Bone marrow (tissue), 2 donors: ENCODE measurements at regions not wholly inside any gene's neighbourhood (a gene's known extent, or its start where the extent isn't known, plus 50 kb on each side); places are given as distances from the start of the nearest gene placed in this dataset.

Experiments used
- DNase-seq, 2 donors: peaks; one replicate each; lab custom pipeline; 2025; lab: John Stamatoyannopoulos, UW

DNA sequence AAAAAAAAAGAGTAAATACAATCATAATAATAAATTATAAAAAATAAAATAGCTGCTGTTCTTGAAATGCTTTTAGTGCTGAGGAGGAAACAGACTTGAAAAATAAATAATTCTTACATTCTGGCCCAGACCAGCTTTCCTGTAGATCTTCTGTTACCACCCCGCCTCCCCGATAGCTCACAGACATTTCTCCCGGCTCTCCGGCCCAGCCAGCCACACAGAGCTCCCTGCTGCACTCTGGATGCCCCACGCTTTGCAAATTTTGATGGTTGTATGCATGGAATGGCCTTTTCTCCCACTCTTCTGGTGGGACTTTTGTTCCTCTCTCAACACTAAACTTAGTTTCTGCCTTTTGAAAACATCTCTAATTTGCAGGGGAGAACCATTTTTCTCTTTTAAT is 249.3 kb downstream of the ATP23 start:
- no peak for DNase-seq

DNA sequence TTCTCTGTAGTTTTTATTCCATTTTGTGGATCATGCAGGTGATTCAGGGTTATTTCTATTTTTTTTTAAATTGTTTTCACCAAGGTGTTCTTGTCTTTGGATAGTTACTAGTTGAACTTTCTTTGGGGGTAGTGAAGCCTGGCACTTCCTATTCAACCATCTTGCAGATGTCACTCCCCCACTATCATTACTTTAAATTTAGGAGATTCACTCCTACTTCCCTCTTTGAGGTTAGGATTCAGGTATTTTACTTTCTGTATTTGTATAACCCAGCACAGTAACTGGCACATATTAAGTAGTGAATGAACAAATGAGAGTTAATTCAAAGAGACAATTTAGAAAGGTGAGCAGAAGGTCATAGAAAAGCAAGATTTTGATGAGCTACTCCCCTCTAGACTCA is 255.6 kb downstream of the ATP23 start:
- DNase-seq: no peak

DNA sequence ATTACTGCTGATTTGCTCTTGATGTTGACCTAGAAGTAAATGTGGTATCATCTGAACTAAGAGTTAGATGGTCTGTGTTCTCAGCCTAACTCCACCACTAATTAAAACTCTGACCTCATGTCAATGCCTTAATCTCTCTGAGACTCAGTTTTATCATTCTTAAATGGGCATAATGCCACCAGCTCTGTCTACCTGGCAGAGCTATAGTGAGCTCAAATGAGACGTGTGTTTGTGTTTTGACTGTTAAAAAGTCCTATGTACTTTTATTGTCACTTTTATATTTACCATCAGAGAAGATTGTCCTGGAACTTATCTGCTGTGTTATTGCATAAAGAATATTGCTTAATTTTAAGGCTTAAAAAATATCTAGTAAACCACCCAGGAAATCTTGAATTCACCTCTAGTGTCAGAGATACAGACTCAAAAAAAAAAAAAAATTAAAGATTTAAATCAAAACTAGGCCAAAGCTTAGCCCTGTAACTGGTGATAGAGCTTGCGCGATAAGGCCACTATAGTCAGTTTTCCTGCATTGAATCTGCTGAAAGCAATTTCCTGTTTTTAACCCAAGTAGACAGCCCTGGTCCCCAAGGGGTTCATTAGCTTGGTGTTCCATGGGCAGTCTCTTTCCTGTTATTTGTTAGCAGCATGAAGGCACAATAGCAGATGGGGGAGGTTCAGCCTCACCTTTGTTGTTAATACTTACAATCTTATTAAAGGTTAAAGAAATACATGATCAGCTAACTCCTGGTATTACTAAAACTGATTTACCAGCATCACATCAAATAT is 261.8 kb downstream of the ATP23 start:
- no peak for DNase-seq

DNA sequence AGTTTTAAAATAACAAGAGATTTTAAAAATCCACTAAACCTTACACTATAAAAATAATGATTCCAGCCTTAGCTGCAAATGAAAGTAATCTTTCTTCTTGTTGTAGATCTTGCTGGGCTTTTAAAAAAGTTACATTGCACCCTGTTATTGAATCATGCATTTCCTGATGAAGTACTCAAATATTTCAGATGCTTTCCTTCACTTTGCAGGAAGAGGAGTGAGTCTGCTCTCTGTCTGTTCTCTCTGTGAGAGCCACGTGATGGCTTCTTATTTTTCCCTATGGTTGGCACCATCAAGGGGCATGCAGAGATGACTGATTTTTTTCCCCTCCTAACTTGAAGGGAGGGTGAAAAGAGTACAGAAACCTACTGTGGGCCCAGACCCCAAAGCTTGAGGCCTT is 262.7 kb downstream of the ATP23 start:
- DNase-seq: no peak

DNA sequence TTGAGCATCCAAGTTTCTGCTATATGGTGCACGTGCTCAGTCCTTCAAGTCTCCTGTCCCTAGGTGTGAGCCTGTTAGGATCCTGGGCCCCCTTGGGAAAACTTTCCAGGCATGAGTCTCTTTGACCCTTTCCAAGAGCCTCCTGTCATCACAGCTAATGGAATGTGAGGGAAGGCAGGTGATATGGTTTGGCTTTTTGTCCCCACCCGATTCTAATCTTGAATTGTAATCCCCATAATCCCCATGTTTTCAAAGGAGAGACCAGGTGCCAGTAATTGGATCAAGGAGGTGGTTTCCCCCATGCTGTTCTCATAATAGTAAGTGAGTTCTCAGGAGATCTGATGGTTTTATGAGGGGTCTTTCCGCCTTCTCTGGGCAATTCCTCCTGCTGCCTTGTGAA is 265.5 kb downstream of the ATP23 start:
- DNase-seq: no peak

DNA sequence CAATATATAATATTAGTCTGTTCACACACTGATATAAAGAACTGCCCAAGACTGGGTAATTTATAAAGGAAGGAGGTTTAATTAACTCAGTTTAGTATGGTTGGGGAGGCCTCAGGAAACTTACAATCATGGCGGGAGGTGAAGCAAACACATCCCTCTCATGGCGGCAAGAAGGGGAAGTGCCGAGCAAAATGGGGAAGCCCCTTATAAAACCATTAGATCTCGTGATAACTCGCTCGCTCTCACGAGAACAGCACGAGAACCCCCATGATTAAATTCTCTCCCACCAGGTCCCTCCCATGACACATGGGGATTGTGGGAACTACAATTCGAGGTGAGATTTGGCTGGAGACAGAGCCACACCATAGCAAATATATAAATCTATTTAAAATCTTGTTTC is 269.8 kb downstream of the ATP23 start:
- no peak for DNase-seq

DNA sequence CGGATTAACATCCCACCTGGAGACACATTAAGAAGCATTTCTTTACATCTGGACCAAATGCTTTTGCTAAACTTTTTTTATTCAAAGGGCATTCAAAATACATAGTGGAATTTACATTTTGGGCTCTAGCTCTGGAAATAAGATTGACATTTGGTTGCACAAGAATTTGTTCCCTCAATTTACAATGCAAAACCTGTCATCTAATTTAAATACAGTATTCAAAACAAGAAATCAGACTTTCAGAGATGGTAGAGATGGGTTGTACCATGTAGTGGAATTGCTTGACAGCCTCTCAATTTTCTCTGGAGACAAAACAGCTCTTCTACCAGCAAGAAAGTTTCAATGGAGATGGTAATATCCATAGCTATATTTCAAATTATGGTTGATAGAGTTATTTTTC is 275.8 kb downstream of the ATP23 start:
- no peak for DNase-seq

DNA sequence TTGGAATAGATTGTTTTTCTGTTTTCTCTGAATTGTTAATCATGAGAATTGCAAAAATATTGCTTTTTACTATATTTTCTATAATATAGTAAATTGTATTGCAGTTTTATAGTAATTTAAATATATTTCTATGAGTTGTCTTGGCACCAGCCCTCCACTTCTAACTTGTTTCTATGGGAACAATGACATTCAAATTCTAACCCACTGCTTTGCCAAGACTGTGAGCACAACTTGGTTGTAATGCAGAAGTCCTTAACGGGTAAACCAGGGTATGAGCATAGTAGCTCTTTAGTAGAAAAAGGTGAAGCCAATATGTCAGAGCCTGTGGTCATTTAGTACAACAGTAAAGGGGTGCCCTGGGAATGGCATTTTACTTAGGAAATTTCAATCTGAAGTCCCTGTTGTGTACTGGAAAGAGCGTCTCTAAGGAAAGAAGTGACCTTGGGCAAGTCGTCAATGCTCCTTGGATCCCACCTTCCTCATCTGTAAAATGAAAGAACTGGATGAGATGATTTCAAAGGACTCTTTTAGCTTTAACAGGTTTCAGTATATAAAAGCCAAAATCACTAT is 283.3 kb downstream of the ATP23 start:
- no peak for DNase-seq

DNA sequence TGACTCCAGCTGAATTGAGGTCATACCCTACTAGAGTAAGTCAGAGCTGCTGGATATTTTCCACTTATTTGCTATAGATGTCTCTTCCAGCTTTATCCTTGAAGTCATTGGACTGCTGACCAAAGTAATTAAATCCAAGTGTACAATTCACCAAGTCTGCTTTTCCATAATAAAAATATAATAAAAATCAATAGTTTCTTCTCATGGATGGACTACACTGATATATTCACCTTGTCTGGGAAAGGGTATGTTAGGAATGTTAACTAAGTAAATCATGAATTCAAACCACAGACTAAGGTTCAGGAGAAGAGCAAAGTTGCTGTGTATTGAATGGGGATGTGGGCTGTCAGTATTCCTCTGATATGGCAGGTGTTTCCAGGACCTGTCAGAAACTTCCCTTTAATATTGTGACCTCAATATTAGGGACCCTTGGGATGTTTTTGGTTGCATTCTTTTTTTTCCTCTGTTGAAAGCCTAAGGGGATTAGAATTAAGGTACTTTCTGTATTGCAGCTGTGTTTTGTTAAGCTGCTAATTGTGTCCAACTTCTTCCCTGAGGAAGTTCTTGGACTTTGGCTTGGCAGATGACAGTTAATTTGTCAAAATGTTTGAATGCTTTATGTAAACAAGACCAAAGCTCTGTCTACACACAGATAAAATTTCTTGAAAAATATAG is 284.0 kb downstream of the ATP23 start:
- DNase-seq: no peak

DNA sequence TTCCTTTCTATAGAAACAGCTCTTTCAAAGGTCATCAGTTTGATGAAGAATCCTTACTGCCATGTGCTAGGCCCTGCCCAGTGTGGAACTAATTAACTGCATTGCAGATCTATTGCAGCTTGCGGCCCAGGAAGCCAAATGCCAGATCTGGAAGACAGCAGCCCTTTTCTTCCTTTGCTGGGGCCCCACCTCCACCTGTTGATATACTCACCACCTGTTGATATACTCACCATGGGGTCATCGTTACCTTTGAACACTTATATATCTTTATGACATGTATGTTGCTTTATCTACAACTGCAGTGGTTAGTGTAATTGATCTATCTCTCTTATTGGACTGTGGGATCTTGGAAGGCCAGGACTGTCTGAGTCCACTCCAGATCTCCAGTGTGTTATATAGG is 292.5 kb downstream of the ATP23 start:
- DNase-seq: no peak

DNA sequence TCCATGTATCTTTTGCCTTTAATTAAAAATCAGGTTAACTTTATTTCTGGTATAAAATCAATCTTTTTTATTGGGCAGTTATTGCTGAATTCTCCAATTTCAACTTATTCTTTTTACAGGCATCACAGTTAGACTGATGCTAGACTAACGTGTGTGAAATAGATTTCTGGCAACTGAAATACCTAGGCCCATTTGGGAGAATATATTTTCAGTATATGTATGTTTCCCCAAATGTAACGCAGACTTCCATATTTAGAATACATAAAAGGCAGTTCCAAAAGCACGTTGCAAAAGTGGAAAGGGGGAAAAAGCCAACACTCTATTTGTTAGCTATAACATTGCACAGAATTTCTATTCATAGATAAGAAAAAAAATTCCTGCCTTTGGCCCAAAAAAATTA is 297.0 kb downstream of the ATP23 start:
- DNase-seq: no peak

DNA sequence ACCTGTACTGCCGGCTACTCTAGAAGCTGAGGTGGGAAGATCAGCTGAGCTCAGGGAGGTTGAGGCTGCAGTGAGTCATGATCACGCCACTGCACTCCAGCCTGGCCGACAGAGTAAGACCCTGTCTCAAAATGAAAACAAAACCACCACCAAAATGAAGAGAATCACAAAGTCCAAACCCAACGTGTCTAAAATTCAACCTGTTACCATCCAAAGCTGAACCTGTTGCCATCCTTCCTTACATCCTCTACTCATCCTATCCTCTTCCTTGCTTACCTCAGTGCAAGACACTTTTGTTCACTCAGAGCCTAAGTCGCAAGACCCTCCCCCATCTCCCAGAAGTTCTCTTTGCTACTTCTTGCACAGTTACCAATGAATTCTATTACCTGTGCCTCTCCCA is 299.7 kb downstream of the ATP23 start:
- no peak for DNase-seq

DNA sequence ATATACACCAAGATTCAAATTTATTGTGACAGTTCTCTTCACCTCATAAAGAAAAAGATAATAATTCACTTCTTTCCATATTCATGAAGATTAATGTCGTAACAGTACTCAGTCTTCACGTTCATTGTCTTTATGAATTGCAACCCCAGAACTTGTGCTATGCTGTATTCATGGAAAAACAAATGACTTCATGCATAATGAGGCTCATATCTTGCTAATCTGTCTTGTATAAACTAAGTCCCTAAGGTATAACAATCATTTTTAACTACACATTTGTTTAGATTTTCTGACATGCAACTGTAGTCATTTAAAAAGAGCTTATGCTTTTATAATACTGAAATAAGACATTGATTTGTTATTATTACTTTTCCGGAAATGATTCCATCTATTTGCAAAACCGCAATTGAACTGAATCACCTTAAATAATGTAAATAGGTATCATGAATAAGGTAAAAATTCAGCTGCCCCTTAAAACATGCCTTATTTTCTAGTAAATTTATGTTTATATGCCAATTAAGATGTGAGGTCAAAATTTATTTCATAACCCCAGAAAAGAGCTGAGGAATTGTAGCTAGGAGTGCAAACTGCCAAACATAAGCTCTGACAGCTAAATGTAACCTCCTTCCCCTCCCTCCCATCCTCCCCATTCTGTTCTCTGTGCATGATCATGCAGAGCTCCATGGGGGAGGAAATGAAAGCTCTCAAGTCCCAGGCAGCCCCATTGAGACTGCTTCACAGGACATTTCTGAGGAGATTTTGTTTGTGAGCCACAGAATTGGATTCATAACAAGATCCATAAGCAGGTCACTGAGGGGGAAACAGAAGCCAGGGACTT is 301.6 kb downstream of the ATP23 start:
- DNase-seq: no peak

DNA sequence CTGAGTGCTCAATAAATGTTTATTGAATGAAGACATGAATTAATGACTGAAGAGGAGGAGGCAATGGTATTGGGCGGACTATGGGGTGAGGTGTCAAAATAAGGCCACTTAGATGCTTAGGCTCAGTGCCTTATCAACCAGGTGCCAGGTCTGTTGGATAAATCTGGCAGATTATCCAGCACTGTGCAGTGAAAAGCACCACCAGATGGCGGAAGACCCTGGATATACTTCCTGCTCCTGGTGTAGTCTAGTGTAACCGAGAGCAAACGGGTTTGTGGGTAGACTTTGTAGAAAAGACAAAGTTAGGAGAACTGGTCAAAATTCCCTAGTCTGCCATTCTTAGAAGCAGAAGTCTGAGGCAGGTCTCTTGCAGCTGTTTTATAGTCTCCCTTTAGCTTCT is 306.3 kb downstream of the ATP23 start:
- DNase-seq: no peak

DNA sequence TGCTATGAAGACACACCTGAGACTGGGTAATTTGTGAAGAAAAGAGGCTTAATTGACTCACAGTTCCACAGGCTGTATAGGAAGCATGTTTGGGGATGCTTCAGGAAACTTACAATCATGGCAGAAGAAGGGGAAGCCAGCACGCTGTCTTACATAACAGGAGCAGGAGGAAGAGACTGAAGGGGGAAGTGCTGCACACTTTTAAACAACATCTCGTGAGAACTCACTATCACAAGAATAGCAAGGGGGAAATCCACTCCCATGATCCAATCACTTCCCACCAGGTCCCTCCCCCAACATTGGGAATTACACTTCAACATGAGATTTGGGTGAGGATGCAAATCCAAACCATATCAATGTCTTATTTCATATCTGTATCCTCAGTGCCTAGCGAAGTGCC is 307.2 kb downstream of the ATP23 start:
- no peak for DNase-seq

DNA sequence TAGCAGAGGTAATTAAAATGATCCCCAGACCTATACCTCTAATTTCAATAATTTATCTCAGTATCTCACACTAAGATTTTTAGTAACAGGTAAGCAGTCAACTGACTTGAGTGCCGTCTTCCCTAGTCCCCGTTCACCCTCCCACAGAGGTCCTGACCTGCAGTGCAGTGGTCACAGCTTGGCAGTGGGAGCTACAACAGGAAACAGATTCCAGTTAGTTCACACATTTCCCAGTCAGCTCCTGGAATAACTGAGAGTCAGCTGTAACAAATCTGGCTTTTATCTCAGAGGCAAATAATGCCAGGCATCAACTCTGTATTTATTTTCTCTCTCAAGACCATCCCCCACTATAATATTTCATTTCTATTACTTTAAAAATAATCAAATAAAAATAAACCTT is 308.2 kb downstream of the ATP23 start:
- DNase-seq: no peak

DNA sequence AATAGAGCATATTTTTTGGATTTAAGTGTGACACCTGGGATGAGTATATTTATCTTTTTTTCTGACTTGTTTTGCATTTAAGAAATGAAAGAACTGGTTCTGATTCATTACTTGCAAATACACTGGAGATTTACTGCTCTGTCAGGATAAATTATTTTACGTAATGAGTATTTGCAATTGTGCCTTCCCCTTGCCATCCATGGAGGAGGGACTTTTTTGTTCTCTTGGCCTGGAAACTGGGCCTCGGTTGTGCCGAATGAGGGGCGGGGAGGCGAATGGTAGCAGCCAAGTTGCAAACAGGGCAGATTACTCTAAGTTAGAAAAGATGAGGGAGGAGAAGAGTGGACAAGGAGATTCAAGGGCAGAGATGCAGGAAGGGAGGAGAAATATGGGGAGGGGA is 308.7 kb downstream of the ATP23 start:
- DNase-seq: no peak

DNA sequence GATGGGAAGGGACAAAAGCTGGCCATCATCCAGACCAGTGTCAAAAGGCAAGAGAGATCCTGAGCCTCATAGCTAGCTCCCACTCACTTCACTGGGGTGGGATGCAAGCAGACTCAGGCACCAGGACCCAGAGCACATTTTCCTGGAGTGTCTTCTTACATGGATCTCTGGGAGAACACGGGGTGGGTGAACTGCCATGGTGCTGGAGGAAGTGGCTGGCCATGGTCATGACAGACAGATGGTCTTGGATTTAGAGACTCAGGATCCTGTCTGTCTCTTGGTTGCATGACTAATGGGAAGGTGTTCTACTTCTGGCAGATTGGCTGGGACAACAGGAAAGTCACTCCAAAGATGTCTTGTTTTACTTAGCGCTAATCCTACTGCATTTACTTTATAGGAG is 311.5 kb downstream of the ATP23 start:
- DNase-seq: no peak

DNA sequence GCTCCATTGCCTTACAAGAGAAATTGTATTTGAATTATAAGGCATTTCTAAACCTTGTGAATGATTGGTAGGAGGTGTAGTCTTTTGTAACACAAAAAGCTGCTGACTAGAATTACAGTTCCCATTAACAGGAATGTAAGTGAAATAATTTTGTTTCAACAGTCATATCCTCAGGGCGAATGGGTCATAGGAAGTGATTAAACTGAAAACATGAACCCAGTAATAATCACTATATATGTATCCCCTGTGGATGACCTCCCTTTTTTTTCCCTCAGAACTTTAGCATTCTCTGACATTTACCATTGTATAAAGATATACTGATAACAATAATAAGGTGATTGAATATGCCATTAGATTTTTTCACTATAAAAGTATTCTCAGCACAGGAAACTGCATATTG is 312.3 kb downstream of the ATP23 start:
- no peak for DNase-seq

DNA sequence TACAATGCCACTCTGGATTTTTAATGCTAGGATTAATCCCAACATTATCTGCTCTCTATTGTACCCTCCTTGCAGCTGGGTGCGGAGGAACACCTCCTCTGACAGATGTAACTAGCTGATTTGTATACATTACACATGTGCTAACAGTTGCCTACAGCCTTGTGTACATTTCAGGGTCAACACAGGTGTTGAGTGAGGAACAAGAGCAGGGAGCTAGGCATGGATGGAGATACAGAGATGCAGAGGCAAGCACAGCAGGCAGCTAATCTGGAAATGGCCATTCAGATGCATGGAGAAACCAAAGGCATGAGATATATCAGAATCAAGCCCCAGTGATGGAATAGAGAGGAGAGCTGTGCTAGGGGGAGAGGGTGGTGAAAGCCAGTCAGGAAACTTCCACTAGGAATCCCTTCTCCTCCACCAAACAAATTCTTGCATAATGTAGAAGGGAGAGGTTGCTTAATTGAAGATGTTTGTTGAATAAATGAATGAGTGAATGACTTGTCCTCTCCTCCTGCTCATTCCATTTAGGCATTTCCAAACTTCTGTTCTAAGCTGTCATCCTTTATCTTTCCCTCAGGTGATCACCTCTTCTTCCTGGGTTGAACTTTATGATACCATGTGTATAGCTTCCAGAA is 313.2 kb downstream of the ATP23 start:
- DNase-seq: no peak

DNA sequence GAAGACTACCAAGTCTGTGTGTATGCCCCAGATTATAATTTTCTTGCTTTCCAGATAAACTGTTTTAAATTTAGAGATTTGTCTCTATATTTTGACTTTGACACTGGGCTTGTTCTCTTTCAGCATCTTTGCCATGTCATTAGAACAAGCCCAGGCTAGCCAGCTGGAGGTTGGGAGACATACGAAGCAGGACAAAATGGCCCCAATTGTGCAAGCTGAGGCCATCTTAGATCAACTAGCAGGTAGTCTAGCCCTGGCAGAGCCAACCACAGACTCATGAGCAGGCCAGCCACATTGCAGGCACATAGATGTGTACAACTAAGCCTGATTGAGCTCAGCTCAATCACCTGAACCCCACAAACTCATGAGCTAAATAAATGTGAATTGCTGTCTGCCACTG is 321.4 kb downstream of the ATP23 start:
- DNase-seq: no peak

DNA sequence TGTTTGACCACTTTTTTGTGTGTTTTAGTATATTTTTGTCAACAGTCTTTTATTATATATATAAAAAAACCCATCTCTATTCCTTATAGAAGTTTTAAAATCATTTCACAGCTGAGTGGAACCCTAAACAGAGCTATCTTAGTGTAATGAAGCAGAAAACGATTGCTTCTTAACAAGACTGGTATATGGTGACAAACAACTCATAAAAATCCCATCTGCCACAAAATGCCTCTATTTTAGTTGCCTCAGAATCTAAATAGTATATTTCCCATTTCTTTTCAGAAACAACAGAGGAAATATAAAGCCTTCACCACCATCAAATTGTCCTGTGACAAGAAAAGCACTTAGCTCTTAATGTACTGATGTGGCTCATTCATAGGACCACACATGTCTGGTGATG is 322.4 kb downstream of the ATP23 start:
- no peak for DNase-seq
